HCT116 (cell line): ENCODE measurements at regions not wholly inside any gene's neighbourhood (a gene's known extent, or its start where the extent isn't known, plus 50 kb on each side); places are given as distances from the start of the nearest gene placed in this dataset.

Experiments
- ATAC-seq: fragments of 200-7000 bp; cut with Tn5 transposase; 2 replicates; pipeline ENCODE4 v1.9.1; 2020; ENCODE audit warnings: mild to moderate bottlenecking, moderate library complexity
- BruUV-seq: library from RNA; stranded (reverse); fragments of 400-500 nt; replicated peaks from 2 replicates; lab custom pipeline; 2021; lab: Mats Ljungman, UMichigan
- CTCF ChIA-PET: fragments of 300-600 bp; sonication (Branson Sonifier 250); formaldehyde crosslinking; loops from one replicate; lab custom pipeline; 2021; ENCODE audit warnings: antibody characterized with exemption; lab: Charles Lee
- POLR2A ChIA-PET: fragments of 300-600, 350-600 bp; sonication (Branson Sonifier 250); formaldehyde crosslinking; loops from one replicate; lab custom pipeline; 2021; ENCODE audit warnings: antibody characterized with exemption; lab: Charles Lee
- RAD21 ChIA-PET, 2 experiments: fragments of 300-600 bp; sonication (Branson Sonifier 250); formaldehyde crosslinking; loops; one replicate each; lab custom pipeline; 2023; ENCODE audit warnings: low total read pairs in 2 of 2; ENCODE audit not compliant: uncharacterized antibody in 2 of 2, unreplicated experiment in 2 of 2, low non-redundant PET in 1 of 2; lab: Charles Lee
- DNase-seq: peaks from one replicate; pipeline ENCODE4 v3.0.0-alpha.2; 2010; ENCODE audit warnings: low read depth, low spot score
- H2AFZ ChIP-seq: fragments of 200-600 bp; shearing (Covaris generic), sonication (generic); 2 replicates; pipeline ENCODE4 v1.6.1; 2017; ENCODE audit warnings: low read depth, mixed run types, mixed read lengths, antibody characterized with exemption, low read length; ENCODE audit not compliant: poor library complexity, severe bottlenecking
- H3K27ac ChIP-seq: 2 replicates; pipeline ENCODE4 v1.5.1; 2012; ENCODE audit warnings: low read depth, low read length
- H3K27me3 ChIP-seq: fragments of 200-600 bp; sonication (generic); 2 replicates; pipeline ENCODE4 v1.6.1; 2016; ENCODE audit warnings: mixed run types, low read length, mixed read lengths; ENCODE audit not compliant: insufficient read depth
- H3K36me3 ChIP-seq, 2 experiments: fragments of 200-500 bp in 1 of 2; fragments of 200-600 bp in 1 of 2; sonication (Bioruptor generic) in 1 of 2; sonication (generic) in 1 of 2; 2 replicates each; pipeline versions ENCODE4 v1.5.1 to v1.6.1; 2014 to 2016; ENCODE audit warnings: low read length in 2 of 2, inconsistent platforms in 1 of 2, mixed read lengths in 1 of 2, mixed run types in 1 of 2; ENCODE audit not compliant: insufficient read depth in 2 of 2, control insufficient read depth in 1 of 2
- H3K4me1 ChIP-seq, 2 experiments: fragments of 200-600 bp in 1 of 2; sonication (generic) in 1 of 2; 2 replicates each; pipeline versions ENCODE4 v1.5.1 to v1.6.1; 2012 to 2017; ENCODE audit warnings: low read length in 2 of 2, inconsistent platforms in 1 of 2, mild to moderate bottlenecking in 1 of 2, mixed read lengths in 1 of 2, mixed run types in 1 of 2, moderate library complexity in 1 of 2; ENCODE audit not compliant: insufficient read depth in 2 of 2, control insufficient read depth in 1 of 2
- H3K4me2 ChIP-seq: fragments of 200-600 bp; sonication (generic); 2 replicates; pipeline ENCODE4 v1.6.1; 2017; ENCODE audit warnings: mixed run types, low read length, mixed read lengths
- H3K4me3 ChIP-seq, 2 experiments: fragments of 200-600 bp in 1 of 2; sonication (generic) in 1 of 2; replicated peaks in 1 of 2; 2 replicates each; pipeline ENCODE4 v1.5.1; 2011 to 2016; ENCODE audit warnings: low read length in 2 of 2, control low read depth in 1 of 2, low read depth in 1 of 2, mild to moderate bottlenecking in 1 of 2, mixed read lengths in 1 of 2, mixed run types in 1 of 2
- H3K79me2 ChIP-seq: fragments of 200-600 bp; sonication (generic); 2 replicates; pipeline ENCODE4 v1.6.1; 2017; ENCODE audit warnings: mild to moderate bottlenecking, mixed run types, low read length, moderate library complexity, mixed read lengths; ENCODE audit not compliant: insufficient read depth
- H3K9ac ChIP-seq: fragments of 200-600 bp; sonication (generic); 2 replicates; pipeline ENCODE4 v1.6.1; 2016; ENCODE audit warnings: low read length, mixed read lengths
- H3K9me2 ChIP-seq: fragments of 200-600 bp; sonication (generic), shearing (Covaris generic); 2 replicates; pipeline ENCODE4 v1.6.1; 2017; ENCODE audit warnings: mixed run types, mild to moderate bottlenecking, moderate library complexity; ENCODE audit not compliant: insufficient read depth
- H3K9me3 ChIP-seq, 2 experiments: fragments of 200-500 bp in 1 of 2; fragments of 200-600 bp in 1 of 2; sonication (Bioruptor generic) in 1 of 2; sonication (generic) in 1 of 2; 2 replicates each; pipeline ENCODE4 v1.6.1; 2014 to 2017; ENCODE audit warnings: low read length in 2 of 2, mixed read lengths in 2 of 2, inconsistent platforms in 1 of 2, low read depth in 1 of 2, mild to moderate bottlenecking in 1 of 2, mixed run types in 1 of 2, moderate library complexity in 1 of 2; ENCODE audit not compliant: control insufficient read depth in 1 of 2, insufficient read depth in 1 of 2
- H4K20me1 ChIP-seq: fragments of 200-600 bp; sonication (generic), shearing (Covaris generic); 2 replicates; pipeline ENCODE4 v1.6.1; 2017; ENCODE audit warnings: mixed run types, mild to moderate bottlenecking, moderate library complexity; ENCODE audit not compliant: insufficient read depth
- CEBPB ChIP-seq: IDR thresholded peaks from 2 replicates; pipeline ENCODE4 v1.6.1; 2012; ENCODE audit warnings: low read depth
- EGR1 ChIP-seq: IDR thresholded peaks from 2 replicates; pipeline ENCODE4 v1.6.1; 2012; ENCODE audit warnings: low read depth
- ELF1 ChIP-seq: IDR thresholded peaks from 2 replicates; pipeline ENCODE4 v1.6.1; 2012; ENCODE audit warnings: low read depth, borderline replicate concordance
- EZH2 ChIP-seq: fragments of 200-600 bp; sonication (generic); IDR thresholded peaks from 2 replicates; pipeline ENCODE4 v1.6.1; 2017; ENCODE audit warnings: antibody characterized with exemption, mixed run types
- EZH2phosphoT487 ChIP-seq: fragments of 200-600 bp; IDR thresholded peaks from 2 replicates; pipeline ENCODE4 v1.6.1; 2018; ENCODE audit warnings: antibody characterized with exemption, borderline replicate concordance
- FOSL1 ChIP-seq: IDR thresholded peaks from 2 replicates; pipeline ENCODE4 v1.6.1; 2012; ENCODE audit warnings: low read depth
- JUND ChIP-seq: IDR thresholded peaks from 2 replicates; pipeline ENCODE4 v1.6.1; 2012
- POLR2A ChIP-seq: IDR thresholded peaks from 2 replicates; pipeline ENCODE4 v1.7.0; 2011; ENCODE audit warnings: borderline replicate concordance; ENCODE audit not compliant: insufficient read depth, insufficient read length; ENCODE audit errors: extremely low read depth
- POLR2AphosphoS5 ChIP-seq: IDR thresholded peaks from 2 replicates; pipeline ENCODE4 v1.6.1; 2011; ENCODE audit warnings: mild to moderate bottlenecking, low read depth, low read length, moderate library complexity
- SP1 ChIP-seq: IDR thresholded peaks from 2 replicates; pipeline ENCODE4 v1.6.1; 2012; ENCODE audit warnings: low read depth
- SRF ChIP-seq: IDR thresholded peaks from 2 replicates; pipeline ENCODE4 v1.6.1; 2012; ENCODE audit warnings: low read depth
- YY1 ChIP-seq: IDR thresholded peaks from 2 replicates; pipeline ENCODE4 v1.6.1; 2011; ENCODE audit warnings: low read length, low read depth, moderate library complexity, mild to moderate bottlenecking; ENCODE audit not compliant: insufficient replicate concordance; ENCODE audit errors: extremely low read depth
- ZFX ChIP-seq: fragments of 450-650 bp; IDR thresholded peaks from 2 replicates; pipeline ENCODE4 v1.6.1; 2017
- ZNF274 ChIP-seq: fragments of 200-500 bp; sonication (Bioruptor generic); IDR thresholded peaks from 2 replicates; pipeline ENCODE4 v1.6.1; 2014; ENCODE audit warnings: mild to moderate bottlenecking, low read depth, low read length, inconsistent platforms
- intact Hi-C: fragments of 100-400 bp; cut with micrococcal nuclease; formaldehyde crosslinking; loops from 2 replicates; pipeline ENCODE4 v1.10.0; 2022
- TF ChIP-seq, protein P1 (sequence below): IDR thresholded peaks from 2 replicates; pipeline ENCODE4 v1.6.1; 2012
- TF ChIP-seq, protein P2 (sequence below), 3 experiments: fragments of 200-600 bp in 1 of 3; sonication (generic) in 1 of 3; IDR thresholded peaks in 2 of 3; conservative IDR thresholded peaks in 1 of 3; 2 replicates each; pipeline ENCODE4 v1.5.1; 2012 to 2017; ENCODE audit warnings: low read depth in 2 of 3, low read length in 2 of 3, antibody characterized with exemption in 1 of 3, borderline replicate concordance in 1 of 3, control low read depth in 1 of 3, mild to moderate bottlenecking in 1 of 3, mixed read lengths in 1 of 3, mixed run types in 1 of 3, moderate library complexity in 1 of 3; ENCODE audit not compliant: insufficient read depth in 1 of 3
- TF ChIP-seq, protein P3 (sequence below): IDR thresholded peaks from 2 replicates; pipeline ENCODE4 v1.6.1; 2011; ENCODE audit warnings: mild to moderate bottlenecking, low read length, moderate library complexity; ENCODE audit not compliant: insufficient replicate concordance; ENCODE audit errors: extremely low read depth

DNA sequence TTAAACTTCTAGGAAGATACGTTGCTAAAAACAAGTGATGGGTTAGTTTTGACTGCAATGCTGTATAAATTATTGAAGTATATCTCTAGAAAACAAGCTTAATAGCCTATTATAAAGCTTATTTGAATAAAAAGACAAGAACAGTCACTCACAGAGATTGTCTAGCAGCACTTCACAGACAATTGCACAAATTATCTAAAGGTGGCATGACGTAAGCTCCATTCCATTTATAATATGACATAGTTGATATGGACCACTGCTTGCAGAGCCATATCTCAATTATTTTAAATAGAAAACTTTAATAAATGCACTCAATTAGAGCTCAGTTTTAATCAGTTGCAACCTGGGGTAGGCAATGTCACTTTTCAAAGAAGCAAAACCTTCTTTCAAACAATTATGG, 319.9 kb upstream of the GBE1 start:
- ChIA-PET CTCF (no interaction called here), POLR2A (no interaction called here), RAD21 (no interaction called here)
- Histone ChIP-seq H3K4me1 (peaks cover 6 to 8% of the 10 kb centered on the region in 2 experiments; a peak in 3 of 4 replicates), H3K79me2 (no peaks in the 10 kb centered on the region), H2AFZ (no peak overlapping the region), H3K36me3 (no peaks in the 10 kb centered on the region), H3K9ac (no peak overlapping the region), H3K4me3 (no peak overlapping the region), H3K9me3 (no peaks in the 10 kb centered on the region), H3K4me2 (no peak overlapping the region), H3K27ac (no peak overlapping the region), H4K20me1 (no peaks in the 10 kb centered on the region), H3K27me3 (no peaks in the 10 kb centered on the region), H3K9me2 (no peaks in the 10 kb centered on the region)
- BruUV-seq, result no TSS peak
- TF ChIP-seq EZH2phosphoT487, result no peak
- TF ChIP-seq FOSL1, result no peak
- TF ChIP-seq, protein P1, sequence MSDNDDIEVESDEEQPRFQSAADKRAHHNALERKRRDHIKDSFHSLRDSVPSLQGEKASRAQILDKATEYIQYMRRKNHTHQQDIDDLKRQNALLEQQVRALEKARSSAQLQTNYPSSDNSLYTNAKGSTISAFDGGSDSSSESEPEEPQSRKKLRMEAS, result no peak
- TF ChIP-seq, protein P2, sequence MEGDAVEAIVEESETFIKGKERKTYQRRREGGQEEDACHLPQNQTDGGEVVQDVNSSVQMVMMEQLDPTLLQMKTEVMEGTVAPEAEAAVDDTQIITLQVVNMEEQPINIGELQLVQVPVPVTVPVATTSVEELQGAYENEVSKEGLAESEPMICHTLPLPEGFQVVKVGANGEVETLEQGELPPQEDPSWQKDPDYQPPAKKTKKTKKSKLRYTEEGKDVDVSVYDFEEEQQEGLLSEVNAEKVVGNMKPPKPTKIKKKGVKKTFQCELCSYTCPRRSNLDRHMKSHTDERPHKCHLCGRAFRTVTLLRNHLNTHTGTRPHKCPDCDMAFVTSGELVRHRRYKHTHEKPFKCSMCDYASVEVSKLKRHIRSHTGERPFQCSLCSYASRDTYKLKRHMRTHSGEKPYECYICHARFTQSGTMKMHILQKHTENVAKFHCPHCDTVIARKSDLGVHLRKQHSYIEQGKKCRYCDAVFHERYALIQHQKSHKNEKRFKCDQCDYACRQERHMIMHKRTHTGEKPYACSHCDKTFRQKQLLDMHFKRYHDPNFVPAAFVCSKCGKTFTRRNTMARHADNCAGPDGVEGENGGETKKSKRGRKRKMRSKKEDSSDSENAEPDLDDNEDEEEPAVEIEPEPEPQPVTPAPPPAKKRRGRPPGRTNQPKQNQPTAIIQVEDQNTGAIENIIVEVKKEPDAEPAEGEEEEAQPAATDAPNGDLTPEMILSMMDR (IDR thresholded peaks at IDR 0.05 in 2 of 3, conservative IDR thresholded peaks at IDR 0.05 in 1 of 3; ENCODE audit: borderline replicate concordance in 1 of 3, insufficient read depth in 1 of 3, low read depth in 2 of 3, low read length in 2 of 3), result no peak
- no peak for TF ChIP-seq EGR1
- ATAC-seq, result no peak
- no peak for DNase-seq
- intact Hi-C loops, result no loop called here

DNA sequence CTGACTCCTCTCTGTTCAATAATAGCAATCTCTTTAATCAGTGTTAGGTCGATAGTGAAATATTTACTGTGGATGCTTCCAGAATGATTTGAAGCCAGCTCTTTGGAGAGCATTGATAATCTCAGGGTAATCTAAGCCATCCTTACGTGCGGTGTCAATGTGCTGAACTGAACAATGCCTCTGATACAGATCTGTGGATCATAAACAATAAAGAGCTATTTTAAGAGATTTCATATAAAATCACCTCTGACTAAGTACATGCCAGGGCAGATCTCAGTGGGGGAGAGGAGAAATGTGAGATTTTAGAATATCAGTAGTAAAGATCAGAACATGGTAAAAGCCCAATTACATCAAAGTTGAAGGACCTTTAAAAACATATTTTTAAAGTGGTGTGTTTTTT, 319.3 kb upstream of the GBE1 start:
- ChIA-PET RAD21 (no interaction called here), CTCF (no interaction called here), POLR2A (no interaction called here)
- Histone ChIP-seq H4K20me1 (no peaks in the 10 kb centered on the region), H3K4me2 (peak overlapping the region; percentile 15), H3K9me3 (no peaks in the 10 kb centered on the region), H2AFZ (no peak overlapping the region), H3K4me1 (peaks cover 6 to 8% of the 10 kb centered on the region in 2 experiments; a peak in 3 of 4 replicates), H3K27ac (no peak overlapping the region), H3K4me3 (no peak overlapping the region), H3K9me2 (no peaks in the 10 kb centered on the region), H3K79me2 (no peaks in the 10 kb centered on the region), H3K9ac (no peak overlapping the region), H3K36me3 (no peaks in the 10 kb centered on the region), H3K27me3 (no peaks in the 10 kb centered on the region)
- intact Hi-C loops, result no loop called here
- no peak for ATAC-seq
- no TSS peak for BruUV-seq
- no peak for DNase-seq
- TF ChIP-seq JUND, result no peak
- no peak for TF ChIP-seq ZNF274
- TF ChIP-seq ZFX, result no peak
- no peak for TF ChIP-seq EZH2
- no peak for TF ChIP-seq POLR2AphosphoS5
- no peak for TF ChIP-seq POLR2A
- TF ChIP-seq, protein P1, result no peak
- TF ChIP-seq YY1, result no peak
- TF ChIP-seq CEBPB, result no peak
- TF ChIP-seq SP1, result no peak
- no peak for TF ChIP-seq EGR1
- TF ChIP-seq, protein P3, sequence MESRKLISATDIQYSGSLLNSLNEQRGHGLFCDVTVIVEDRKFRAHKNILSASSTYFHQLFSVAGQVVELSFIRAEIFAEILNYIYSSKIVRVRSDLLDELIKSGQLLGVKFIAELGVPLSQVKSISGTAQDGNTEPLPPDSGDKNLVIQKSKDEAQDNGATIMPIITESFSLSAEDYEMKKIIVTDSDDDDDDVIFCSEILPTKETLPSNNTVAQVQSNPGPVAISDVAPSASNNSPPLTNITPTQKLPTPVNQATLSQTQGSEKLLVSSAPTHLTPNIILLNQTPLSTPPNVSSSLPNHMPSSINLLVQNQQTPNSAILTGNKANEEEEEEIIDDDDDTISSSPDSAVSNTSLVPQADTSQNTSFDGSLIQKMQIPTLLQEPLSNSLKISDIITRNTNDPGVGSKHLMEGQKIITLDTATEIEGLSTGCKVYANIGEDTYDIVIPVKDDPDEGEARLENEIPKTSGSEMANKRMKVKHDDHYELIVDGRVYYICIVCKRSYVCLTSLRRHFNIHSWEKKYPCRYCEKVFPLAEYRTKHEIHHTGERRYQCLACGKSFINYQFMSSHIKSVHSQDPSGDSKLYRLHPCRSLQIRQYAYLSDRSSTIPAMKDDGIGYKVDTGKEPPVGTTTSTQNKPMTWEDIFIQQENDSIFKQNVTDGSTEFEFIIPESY, result no peak
- TF ChIP-seq SRF, result no peak
- no peak for TF ChIP-seq ELF1
